K562 (cell line): ENCODE measurements at regions not wholly inside any gene's neighbourhood (a gene's known extent, or its start where the extent isn't known, plus 50 kb on each side); places are given as distances from the start of the nearest gene placed in this dataset.

ENCODE experiments used
- ATAC-seq: fragments of 200-7000 bp; cut with Tn5 transposase; 3 replicates; pipeline ENCODE4 v1.9.1; 2020; ENCODE audit warnings: moderate library complexity
- BruUV-seq: library from RNA; stranded (reverse); fragments of 400-500 nt; replicated peaks from 2 replicates; lab custom pipeline; 2021; lab: Mats Ljungman, UMichigan
- CTCF ChIA-PET: fragments of 300-600 bp; formaldehyde crosslinking; extraction: SDS; loops from one replicate; lab custom pipeline; 2021; ENCODE audit warnings: low intra/inter-chr PET ratio; lab: Yijun Ruan, JAX
- POLR2A ChIA-PET: fragments of 300-600, 350-650 bp; sonication (Branson Sonifier 250); formaldehyde crosslinking; extraction: SDS; loops from one replicate; lab custom pipeline; 2021; ENCODE audit warnings: antibody characterized with exemption, inconsistent platforms; lab: Yijun Ruan, JAX
- DNase-seq, 4 experiments: peaks; one replicate each; pipeline versions ENCODE4 v3.0.0 to v3.0.0-alpha.2; 2011 to 2018; ENCODE audit warnings: low spot score in 3 of 4, mixed read lengths in 3 of 4; ENCODE audit errors: extremely low read depth in 1 of 4
- FAIRE-seq: peaks from 2 replicates; lab custom pipeline; 2011; peaks lifted over from hg19 to GRCh38; lab: Jason Lieb, UNC
- H2AFZ ChIP-seq: 2 replicates; pipeline ENCODE4 v1.6.0; 2011; ENCODE audit warnings: low read depth, low read length, control low read depth, inconsistent platforms
- H3K27ac ChIP-seq: fragments of 200-600 bp; 3 replicates; pipeline ENCODE4 v1.8.0; 2011; ENCODE audit warnings: low read depth, mild to moderate bottlenecking, control low read depth, inconsistent platforms, low read length, moderate library complexity, mixed read lengths; ENCODE audit errors: extremely low read depth
- H3K27me3 ChIP-seq, 2 experiments: fragments of 300-600 bp in 1 of 2; 2 replicates in 1 of 2; 3 replicates in 1 of 2; pipeline versions ENCODE4 v1.6.0 to v1.8.0; 2011; ENCODE audit warnings: inconsistent platforms in 2 of 2, low read length in 2 of 2, mild to moderate bottlenecking in 1 of 2, mixed read lengths in 1 of 2, moderate library complexity in 1 of 2; ENCODE audit not compliant: control insufficient read depth in 2 of 2, insufficient read depth in 2 of 2
- H3K36me3 ChIP-seq: fragments of 300-600 bp; 3 replicates; pipeline ENCODE4 v1.8.0; 2011; ENCODE audit warnings: mild to moderate bottlenecking, low read length, inconsistent platforms; ENCODE audit not compliant: control insufficient read depth, insufficient read depth
- H3K4me1 ChIP-seq, 2 experiments: fragments of 200-600 bp in 1 of 2; replicated peaks in 1 of 2; 2 replicates in 1 of 2; 3 replicates in 1 of 2; pipeline versions ENCODE4 v1.5.1 to v1.8.0; 2011; ENCODE audit warnings: inconsistent platforms in 2 of 2, low read length in 2 of 2, mild to moderate bottlenecking in 1 of 2, mixed read lengths in 1 of 2, moderate library complexity in 1 of 2; ENCODE audit not compliant: control insufficient read depth in 2 of 2, insufficient read depth in 2 of 2
- H3K4me2 ChIP-seq: 2 replicates; pipeline ENCODE4 v1.6.1; 2011; ENCODE audit warnings: low read length, control low read depth, inconsistent platforms, mixed read lengths; ENCODE audit not compliant: insufficient read depth
- H3K4me3 ChIP-seq: fragments of 200-600 bp; sonication (generic), shearing (Covaris generic); 2 replicates; pipeline ENCODE4 v1.5.1; 2016; ENCODE audit warnings: control low read depth, inconsistent platforms
- H3K79me2 ChIP-seq: fragments of 200-600 bp; 3 replicates; pipeline ENCODE4 v1.8.0; 2011; ENCODE audit warnings: low read length, inconsistent platforms; ENCODE audit not compliant: control insufficient read depth, insufficient read depth
- H3K9ac ChIP-seq, 2 experiments: 2 replicates each; pipeline versions ENCODE4 v1.6.0 to v1.6.1; 2011; ENCODE audit warnings: low read depth in 2 of 2, low read length in 2 of 2, control low read depth in 1 of 2, inconsistent platforms in 1 of 2, mild to moderate bottlenecking in 1 of 2, mixed read lengths in 1 of 2; ENCODE audit not compliant: insufficient read depth in 1 of 2
- H3K9me1 ChIP-seq: one replicate; pipeline ENCODE4 v1.6.0; 2011; ENCODE audit warnings: inconsistent platforms, mild to moderate bottlenecking, low read length, moderate library complexity; ENCODE audit not compliant: control insufficient read depth, insufficient read depth
- H3K9me3 ChIP-seq: replicated peaks from 2 replicates; pipeline ENCODE4 v1.5.1; 2011; ENCODE audit warnings: low read depth, low read length, inconsistent platforms; ENCODE audit not compliant: control insufficient read depth, insufficient read depth
- H4K20me1 ChIP-seq: replicated peaks from 2 replicates; pipeline ENCODE4 v1.6.1; 2011; ENCODE audit warnings: low read length, inconsistent platforms, mixed read lengths; ENCODE audit not compliant: control insufficient read depth, insufficient read depth
- ETS1 ChIP-seq: conservative IDR thresholded peaks from 2 replicates; pipeline ENCODE4 v1.6.1; 2011; ENCODE audit warnings: low read depth, mild to moderate bottlenecking, low read length; ENCODE audit not compliant: control insufficient read depth
- MAFK ChIP-seq: IDR thresholded peaks from 2 replicates; pipeline ENCODE4 v1.6.1; 2011; ENCODE audit warnings: low read length, improper control_type of control experiment
- MAX ChIP-seq: sonication (generic); formaldehyde crosslinking; IDR thresholded peaks from 2 replicates; pipeline ENCODE4 v1.9.0; 2022; ENCODE audit warnings: mild to moderate bottlenecking, missing genetic modification reagents
- MEIS2 ChIP-seq: fragments of 450-650 bp; IDR thresholded peaks from 2 replicates; pipeline ENCODE4 v1.6.1; 2014; ENCODE audit warnings: mild to moderate bottlenecking; ENCODE audit not compliant: partially characterized antibody
- OTX1 ChIP-seq: fragments of 450-650 bp; formaldehyde crosslinking; IDR thresholded peaks from 2 replicates; pipeline ENCODE4 v1.4.0; 2022; ENCODE audit warnings: mild to moderate bottlenecking
- RNF2 ChIP-seq: sonication (generic); IDR thresholded peaks from 2 replicates; pipeline ENCODE4 v1.6.1; 2016
- SMAD4 ChIP-seq: fragments of 250-450 bp; sonication (Bioruptor Pico); conservative IDR thresholded peaks from 2 replicates; pipeline ENCODE4 v1.8.0; 2021; ENCODE audit warnings: inconsistent platforms, mild to moderate bottlenecking, moderate library complexity
- TAF15 ChIP-seq: fragments of 200-400 bp; formaldehyde crosslinking; IDR thresholded peaks from 2 replicates; pipeline ENCODE4 v1.6.1; 2017; ENCODE audit warnings: mild to moderate bottlenecking, low read depth, low read length, moderate library complexity
- ZNF318 ChIP-seq, 2 experiments: fragments of 450-650 bp; IDR thresholded peaks; 2 replicates each; pipeline ENCODE4 v1.6.1; 2016; ENCODE audit warnings: mild to moderate bottlenecking in 2 of 2, borderline replicate concordance in 1 of 2, low read depth in 1 of 2, moderate library complexity in 1 of 2
- ZNF583 ChIP-seq: fragments of 250-450 bp; sonication (Bioruptor Pico); IDR thresholded peaks from 2 replicates; pipeline ENCODE4 v1.4.0; 2020
- WGBS: fragments of 100-300 bp; shearing (Covaris generic); methylation state at CpG from one replicate; pipeline ENCODE4 v1.1.6; 2016; ENCODE audit warnings: low coverage, mixed read lengths; ENCODE audit not compliant: insufficient coverage; ENCODE audit errors: missing lambda C conversion rate; 5-methylcytosine and 5-hydroxymethylcytosine counted together
- in situ Hi-C: fragments of 300-500 bp; cut with MboI; formaldehyde crosslinking; loops from 4 replicates; pipeline ENCODE4 v1.15.0; 2018; ENCODE audit warnings: inconsistent platforms, mixed read lengths
- intact Hi-C: fragments of 100-400 bp; cut with micrococcal nuclease; formaldehyde crosslinking; loops from 2 replicates; pipeline ENCODE4 v1.14.2; 2022

DNA sequence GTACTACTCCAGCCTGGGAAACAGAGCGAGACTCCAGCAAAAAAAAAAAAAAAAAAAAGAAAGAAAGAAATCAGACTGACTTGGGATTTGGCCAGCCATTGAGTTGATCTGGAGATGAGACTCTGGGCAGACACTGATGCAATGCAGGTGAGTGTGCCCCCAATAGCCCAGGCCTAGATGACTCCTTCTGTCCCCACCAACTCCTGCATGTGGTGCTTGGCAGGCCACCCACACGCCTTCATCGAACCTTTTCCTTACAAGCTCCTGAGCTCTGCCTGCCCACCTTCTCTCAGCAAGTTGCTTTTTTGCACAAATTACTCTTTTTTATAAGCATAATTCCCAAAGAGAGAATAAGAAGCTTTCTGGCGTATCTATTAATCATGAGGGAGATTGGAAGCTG lies 97.9 kb upstream of the MBNL2 start:
- Histone ChIP-seq H4K20me1 (no peaks in the 10 kb centered on the region), H3K9me3 (no peaks in the 10 kb centered on the region), H3K4me2 (no peak overlapping the region), H3K4me1 (no peaks in the 10 kb centered on the region; a peak in 1 of 5 replicates), H3K9me1 (no peaks in the 10 kb centered on the region), H3K36me3 (no peaks in the 10 kb centered on the region), H3K79me2 (no peaks in the 10 kb centered on the region), H3K27ac (no peak overlapping the region), H3K27me3 (peaks cover 0 to 5% of the 10 kb centered on the region in 2 experiments; a peak in 1 of 5 replicates), H2AFZ (no peak overlapping the region), H3K4me3 (no peak overlapping the region), H3K9ac (no peak overlapping the region)
- in situ Hi-C loops, result no loop called here
- intact Hi-C loops, result no loop called here
- FAIRE-seq (no peak), ATAC-seq (no peak), DNase-seq (no peak)
- 26% methylated on average over 3 of the region's 4 CpGs for WGBS
- ChIA-PET POLR2A (interaction anchor here (1.7 kb wide), 1 partner anchor 18 kb away, joined by 3 read pairs; no protein-coding TSS in a partner anchor), CTCF (no interaction called here)
- TF ChIP-seq SMAD4 (CRISPR knock-in tag), result no peak
- TF ChIP-seq ETS1, result no peak
- no peak for TF ChIP-seq MEIS2
- no peak for TF ChIP-seq MAFK
- no peak for TF ChIP-seq ZNF318 (IDR thresholded peaks at IDR 0.05; ENCODE audit: borderline replicate concordance in 1 of 2, low read depth in 1 of 2)
- TF ChIP-seq RNF2, result no peak
- no peak for TF ChIP-seq MAX (CRISPR knock-in tag)
- TF ChIP-seq TAF15, result no peak
- TF ChIP-seq ZNF583 (CRISPR knock-in tag), result no peak
- TF ChIP-seq OTX1 (CRISPR knock-in tag), result no peak
- BruUV-seq, result no TSS peak
